ENCODE measurements at regions not wholly inside any gene's neighbourhood (a gene's known extent, or its start where the extent isn't known, plus 50 kb on each side); places are given as distances from the start of the nearest gene placed in this dataset.

DNA sequence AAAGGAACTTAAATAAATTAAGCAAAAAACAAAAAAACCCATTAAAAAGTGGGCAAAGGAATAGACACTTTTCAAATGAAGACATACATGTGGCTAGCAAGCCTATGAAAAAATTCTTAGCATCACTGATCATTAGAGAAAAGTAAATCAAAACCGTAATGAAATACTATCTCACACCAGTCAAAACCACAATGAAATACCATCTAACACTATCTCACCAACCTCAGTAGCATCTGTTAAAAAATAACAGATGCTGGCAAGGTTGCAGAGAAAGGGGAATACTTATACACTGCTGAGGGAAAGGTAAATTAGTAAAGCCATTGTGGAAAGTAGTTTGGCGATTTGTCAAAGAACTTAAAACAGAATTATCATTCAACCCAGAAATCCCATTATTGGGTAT is 381.1 kb downstream of the FLRT2 start:
- Histone ChIP-seq H3K9me1 (replicated peaks; ENCODE audit: control insufficient read depth, extremely low read depth, insufficient read depth, low read length) (no peaks in the 10 kb centered on the region), H3K27ac (ENCODE audit: insufficient read depth, low read depth, low read length) (no peak overlapping the region), H3K9ac (replicated peaks; ENCODE audit: extremely low read depth, insufficient read depth, low read length) (no peak overlapping the region), H3K4me2 (ENCODE audit: insufficient read depth, low read length) (no peak overlapping the region), H3K4me1 (ENCODE audit: control insufficient read depth, extremely low read depth, insufficient read depth, low read length) (no peaks in the 10 kb centered on the region), H3K79me2 (ENCODE audit: control insufficient read depth, insufficient read depth, low read length) (no peaks in the 10 kb centered on the region), H3K36me3 (ENCODE audit: control insufficient read depth in 2 of 2, extremely low read depth in 1 of 2, insufficient read depth in 2 of 2, low read length in 2 of 2) (no peaks in the 10 kb centered on the region), H3K4me3 (replicated peaks in 1 of 3; ENCODE audit: insufficient read depth in 1 of 3, low read depth in 1 of 3, low read length in 3 of 3) (no peak overlapping the region), H3K9me3 (replicated peaks; ENCODE audit: control insufficient read depth, insufficient read depth, low read length) (no peaks in the 10 kb centered on the region), H4K20me1 (replicated peaks; ENCODE audit: control insufficient read depth, extremely low read depth, insufficient read depth, low read length) (no peaks in the 10 kb centered on the region), H2AFZ (ENCODE audit: low read depth, low read length) (no peak overlapping the region), H3K27me3 (ENCODE audit: control insufficient read depth in 2 of 2, insufficient read depth in 2 of 2, low read length in 2 of 2) (no peaks in the 10 kb centered on the region)
- TF ChIP-seq GATA2 (IDR thresholded peaks at IDR 0.05; ENCODE audit: insufficient read depth, insufficient read length, low read depth, low read length) (no peak), POLR2AphosphoS5 (IDR thresholded peaks at IDR 0.05; ENCODE audit: insufficient read depth, low read depth, low read length) (no peak), FOS (IDR thresholded peaks at IDR 0.05; ENCODE audit: borderline replicate concordance, insufficient read depth, low read length) (no peak), POLR2A (IDR thresholded peaks at IDR 0.05; ENCODE audit: low read depth, low read length) (no peak), JUN (IDR thresholded peaks at IDR 0.05; ENCODE audit: borderline replicate concordance, insufficient read depth, insufficient read length, low read depth) (no peak), MYC (IDR thresholded peaks at IDR 0.05; ENCODE audit: low read depth, low read length) (no peak), EZH2 (IDR thresholded peaks at IDR 0.05; ENCODE audit: borderline replicate concordance, low read depth, low read length, severe bottlenecking) (no peak)
- TF ChIP-seq, protein P1, sequence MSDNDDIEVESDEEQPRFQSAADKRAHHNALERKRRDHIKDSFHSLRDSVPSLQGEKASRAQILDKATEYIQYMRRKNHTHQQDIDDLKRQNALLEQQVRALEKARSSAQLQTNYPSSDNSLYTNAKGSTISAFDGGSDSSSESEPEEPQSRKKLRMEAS (IDR thresholded peaks at IDR 0.05; ENCODE audit: insufficient read depth, insufficient read length) = no peak
- TF ChIP-seq, protein P2, sequence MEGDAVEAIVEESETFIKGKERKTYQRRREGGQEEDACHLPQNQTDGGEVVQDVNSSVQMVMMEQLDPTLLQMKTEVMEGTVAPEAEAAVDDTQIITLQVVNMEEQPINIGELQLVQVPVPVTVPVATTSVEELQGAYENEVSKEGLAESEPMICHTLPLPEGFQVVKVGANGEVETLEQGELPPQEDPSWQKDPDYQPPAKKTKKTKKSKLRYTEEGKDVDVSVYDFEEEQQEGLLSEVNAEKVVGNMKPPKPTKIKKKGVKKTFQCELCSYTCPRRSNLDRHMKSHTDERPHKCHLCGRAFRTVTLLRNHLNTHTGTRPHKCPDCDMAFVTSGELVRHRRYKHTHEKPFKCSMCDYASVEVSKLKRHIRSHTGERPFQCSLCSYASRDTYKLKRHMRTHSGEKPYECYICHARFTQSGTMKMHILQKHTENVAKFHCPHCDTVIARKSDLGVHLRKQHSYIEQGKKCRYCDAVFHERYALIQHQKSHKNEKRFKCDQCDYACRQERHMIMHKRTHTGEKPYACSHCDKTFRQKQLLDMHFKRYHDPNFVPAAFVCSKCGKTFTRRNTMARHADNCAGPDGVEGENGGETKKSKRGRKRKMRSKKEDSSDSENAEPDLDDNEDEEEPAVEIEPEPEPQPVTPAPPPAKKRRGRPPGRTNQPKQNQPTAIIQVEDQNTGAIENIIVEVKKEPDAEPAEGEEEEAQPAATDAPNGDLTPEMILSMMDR (IDR thresholded peaks at IDR 0.05; ENCODE audit: extremely low read depth in 1 of 2, insufficient read depth in 1 of 2, low read depth in 1 of 2, low read length in 2 of 2) = no peak
- dilution Hi-C loops (cut with MboI; ENCODE audit: extremely low pct_ligation_motif_present, low sequenced_read_pairs) = no loop called here
- no TSS peak for BruUV-seq (replicated peaks)
- FAIRE-seq (no peak), DNase-seq (ENCODE audit: low read depth, low spot score) (no peak)
- CTCF ChIA-PET = no interaction called here
- POLR2A ChIA-PET = no interaction called here
- intact Hi-C loops (cut with micrococcal nuclease) = no loop called here
